HG03457 (cell line): ENCODE measurements at regions not wholly inside any gene's neighbourhood (a gene's known extent, or its start where the extent isn't known, plus 50 kb on each side); places are given as distances from the start of the nearest gene placed in this dataset.
A peak's percentile ranks its signal among the peaks of the same experiment; 100 is the strongest.

Source experiments
- ATAC-seq: cut with Tn5 transposase; IDR thresholded peaks from one replicate; pipeline ENCODE4 v1.9.1; 2021; ENCODE audit warnings: moderate number of reproducible peaks; ENCODE audit not compliant: unreplicated experiment

GRCh38 chr1:198929961-198930599, 291.2 kb downstream of the PTPRC start:
- no peak for ATAC-seq

- no peak for ATAC-seq
Measured at GRCh38 chr1:198932351-198932991, 293.6 kb downstream of the PTPRC start.

DNA sequence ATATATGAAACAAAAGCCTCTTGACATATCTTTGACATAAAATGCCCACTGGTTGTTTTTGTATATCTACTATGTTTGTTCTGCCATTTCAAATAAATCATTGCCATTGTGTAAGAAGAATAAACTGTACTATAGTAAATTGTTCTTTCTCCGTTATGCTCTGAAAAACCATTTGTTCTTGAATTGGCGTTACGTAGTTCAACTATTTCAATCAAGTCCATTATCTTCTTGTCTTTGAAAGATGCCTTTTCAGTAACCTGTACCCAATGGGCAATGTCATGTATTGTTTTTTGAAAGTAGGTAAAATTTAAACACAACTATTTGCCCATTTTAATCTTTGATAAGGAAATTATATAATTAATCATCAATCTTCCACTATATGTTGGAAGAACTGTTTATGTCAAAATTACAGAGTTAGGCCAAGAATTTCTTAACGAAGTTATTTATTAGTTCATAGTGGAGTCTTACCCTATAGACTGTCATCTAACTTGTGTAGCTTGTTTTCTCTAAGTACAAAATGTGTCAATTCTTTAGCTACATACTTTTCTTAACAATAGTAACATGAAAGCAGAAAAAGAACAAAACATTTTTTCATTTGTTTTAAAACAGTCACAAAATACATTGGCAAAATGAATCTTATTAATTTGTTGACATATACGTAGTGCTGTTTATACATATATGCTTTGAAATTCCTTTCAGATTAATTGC, 294.8 kb downstream of the PTPRC start:
- no peak for ATAC-seq

- ATAC-seq = no peak
Measured at GRCh38 chr1:198934426-198934825, 295.6 kb downstream of the PTPRC start.

DNA sequence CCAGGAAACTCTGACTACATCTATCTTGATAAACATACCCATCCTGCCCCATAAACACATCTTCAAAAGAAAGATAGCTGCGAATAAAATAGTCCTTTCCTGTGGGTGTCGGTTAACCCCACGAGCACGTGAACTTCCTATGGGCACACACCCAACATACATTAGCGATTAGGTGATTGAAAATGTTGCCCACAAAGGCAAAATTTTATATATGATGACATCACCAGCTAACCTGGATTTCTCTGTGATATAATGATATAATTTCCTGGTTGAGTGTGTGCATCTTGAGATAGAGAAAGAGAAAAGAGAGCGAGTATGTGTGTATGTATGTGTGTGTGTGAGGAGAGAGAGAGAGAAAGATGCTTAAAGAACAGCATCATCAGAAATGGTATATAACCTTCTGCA, 296.1 kb downstream of the PTPRC start:
- peak; percentile 16 for ATAC-seq

GRCh38 chr1:198935306-198935921, 296.6 kb downstream of the PTPRC start:
- ATAC-seq = peak; percentile 30

- ATAC-seq = no peak
Measured at GRCh38 chr1:198936371-198937083, 297.7 kb downstream of the PTPRC start.

DNA sequence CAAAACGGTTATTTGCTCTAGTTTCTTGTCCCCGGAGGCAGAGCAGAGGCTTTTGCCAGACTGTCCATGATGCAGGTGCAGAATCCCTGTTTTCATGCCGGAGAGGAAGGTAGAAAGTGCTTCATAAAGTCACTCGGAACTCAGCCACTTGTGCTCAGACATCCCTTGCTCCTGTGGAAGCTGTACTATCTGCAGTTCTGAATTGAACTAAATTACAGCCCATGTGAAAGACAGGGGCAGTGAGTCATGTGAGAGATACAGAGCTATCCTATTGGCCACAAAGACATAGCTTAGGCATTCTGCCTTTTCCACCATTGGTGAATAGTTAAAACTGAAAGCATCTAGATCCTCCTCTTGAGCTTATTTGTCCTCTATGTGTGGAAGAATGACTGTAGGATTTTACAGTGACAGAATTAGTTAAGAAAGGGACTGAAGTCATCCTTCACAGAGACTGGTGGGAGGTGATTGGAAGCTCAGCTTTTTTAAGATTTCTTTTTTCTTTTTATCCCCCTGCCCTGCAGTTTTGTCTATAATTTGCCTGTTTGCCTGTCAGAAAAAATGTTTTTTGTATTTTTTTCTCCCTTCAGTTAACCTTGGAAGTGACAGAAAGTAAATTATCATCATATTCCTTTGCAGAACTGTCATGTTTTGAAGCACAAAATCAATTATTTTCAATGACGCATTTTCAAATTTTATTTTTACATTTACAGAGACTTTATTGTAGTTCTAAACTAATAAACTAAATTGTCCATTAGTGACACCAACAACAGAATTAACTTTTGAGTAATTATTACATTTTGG, 298.6 kb downstream of the PTPRC start:
- ATAC-seq = peak; percentile 87

DNA sequence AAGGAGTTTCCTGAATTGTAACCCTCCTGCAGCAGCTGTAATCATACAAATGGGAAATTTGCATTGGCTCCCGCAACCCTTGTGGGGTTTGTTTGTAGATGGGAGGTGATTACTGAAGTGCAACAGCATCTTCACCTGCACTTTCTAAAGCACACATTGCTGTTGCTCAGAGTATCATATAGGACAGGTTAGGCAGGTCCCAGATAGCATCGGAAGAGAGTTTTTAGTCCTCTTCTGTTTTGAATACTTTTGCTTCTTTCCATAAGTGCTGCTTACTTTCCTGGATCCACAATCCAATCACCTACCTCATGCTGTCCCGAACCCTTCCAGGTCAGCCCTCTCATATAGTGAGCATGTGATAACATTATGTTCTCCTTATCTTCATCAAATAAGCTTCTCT, 300.4 kb downstream of the PTPRC start:
- no peak for ATAC-seq

- no peak for ATAC-seq
Measured at GRCh38 chr1:198939956-198940355, 301.1 kb downstream of the PTPRC start.

GRCh38 chr1:198942466-198942865, 303.6 kb downstream of the PTPRC start:
- no peak for ATAC-seq

- no peak for ATAC-seq
Measured at GRCh38 chr1:198943484-198944187, 304.8 kb downstream of the PTPRC start.

- no peak for ATAC-seq
Measured at GRCh38 chr1:198947456-198947855, 308.6 kb downstream of the PTPRC start.

GRCh38 chr1:198948895-198949659, 310.2 kb downstream of the PTPRC start:
- ATAC-seq = no peak

GRCh38 chr1:198950036-198950435, 311.2 kb downstream of the PTPRC start:
- ATAC-seq = no peak

DNA sequence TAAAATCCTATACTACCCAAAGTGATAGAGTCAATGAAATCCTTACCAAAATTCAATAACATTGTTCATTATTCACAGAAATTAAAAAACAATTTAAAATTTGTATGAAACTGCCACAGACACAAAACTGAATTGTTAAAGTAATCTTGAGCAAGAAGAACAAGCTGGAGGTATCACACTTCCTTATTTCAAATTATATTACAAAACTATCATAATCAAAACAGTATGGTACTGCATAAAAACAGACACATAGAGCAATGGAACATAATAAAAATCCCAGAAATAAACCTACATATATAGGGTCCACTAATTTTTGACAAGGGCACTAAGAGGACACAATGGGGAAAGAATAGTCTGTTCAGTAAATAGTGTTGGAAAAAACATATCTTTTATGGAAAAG, 316.2 kb downstream of the PTPRC start:
- ATAC-seq = no peak

DNA sequence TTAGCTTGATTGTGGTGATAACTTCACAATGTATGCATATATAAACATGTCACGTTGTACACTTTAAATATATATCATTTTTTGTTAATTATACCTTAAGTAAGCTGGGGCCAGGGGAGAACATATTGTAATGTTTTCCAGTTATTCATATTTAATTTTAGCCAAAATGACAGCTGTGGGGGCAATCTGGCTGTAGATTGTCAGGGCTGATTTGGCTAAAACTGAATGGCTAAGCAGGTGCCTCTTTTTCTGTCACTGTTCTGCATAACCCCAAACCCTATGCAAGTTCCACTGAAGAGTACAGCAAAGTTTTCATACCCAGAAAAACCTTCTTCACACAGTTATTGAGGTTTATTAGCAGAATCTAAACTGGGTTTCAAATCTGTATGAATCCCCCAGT, 318.2 kb downstream of the PTPRC start:
- no peak for ATAC-seq

DNA sequence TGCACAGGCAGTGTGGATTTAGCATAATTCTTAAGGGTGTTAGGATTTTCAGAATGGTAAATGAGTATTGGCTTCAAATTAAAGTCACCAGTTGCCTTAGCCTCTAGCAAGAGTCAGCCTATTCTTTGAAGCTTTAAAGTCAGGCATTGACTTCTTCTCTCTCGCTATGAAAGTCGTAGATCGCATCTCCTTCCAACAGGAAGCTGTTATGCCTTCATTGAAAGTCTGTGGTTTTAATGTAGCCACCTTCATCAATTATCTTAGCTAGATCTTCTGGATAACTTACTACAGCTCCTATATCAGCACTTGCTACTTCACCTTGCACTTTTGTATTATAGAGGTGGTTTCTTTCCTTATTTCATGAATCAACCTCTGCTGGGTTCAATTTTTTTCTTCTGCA, 320.2 kb downstream of the PTPRC start:
- no peak for ATAC-seq

- ATAC-seq = no peak
Measured at GRCh38 chr1:198959676-198960075, 320.8 kb downstream of the PTPRC start.
